ENCODE measurements at regions not wholly inside any gene's neighbourhood (a gene's known extent, or its start where the extent isn't known, plus 50 kb on each side); places are given as distances from the start of the nearest gene placed in this dataset.
A peak's percentile ranks its signal among the peaks of the same experiment; 100 is the strongest.

DNA sequence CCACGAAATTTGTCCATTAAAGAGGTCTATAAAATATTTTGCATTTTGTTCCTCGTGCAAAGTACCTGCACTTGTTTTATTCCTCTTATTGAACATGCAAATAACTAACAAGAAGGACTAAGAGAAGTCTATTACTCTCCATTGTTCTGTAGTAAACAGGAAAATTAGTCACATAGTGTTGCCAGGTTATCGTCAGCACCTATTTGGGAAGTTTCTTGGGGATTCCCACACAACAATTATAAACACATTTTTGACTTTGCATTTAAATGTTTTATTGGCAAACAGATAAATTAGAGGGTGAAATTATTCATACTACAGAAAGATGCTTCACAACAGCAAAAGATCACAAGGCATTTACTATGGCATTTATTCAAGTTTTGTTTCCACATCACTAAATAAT is 174.5 kb downstream of the ZC3H11B start:
- Histone ChIP-seq H3K36me3 (no peaks in the 10 kb centered on the region), H3K27me3 (no peaks in the 10 kb centered on the region), H3K4me1 (no peaks in the 10 kb centered on the region), H3K4me3 (no peak overlapping the region), H3K9me3 (no peaks in the 10 kb centered on the region), H3K27ac (no peak overlapping the region)
- intact Hi-C loops (cut with DNase I) = no loop called here
- ATAC-seq = no peak
- no peak for TF ChIP-seq CTCF (IDR thresholded peaks at IDR 0.05)
- DNase-seq = no peak

GRCh38 chr1:219434923-219435297 is 178.0 kb downstream of the ZC3H11B start:
- DNase-seq (no peak), ATAC-seq (no peak)
- Histone ChIP-seq H3K4me3 (no peak overlapping the region), H3K9me3 (no peaks in the 10 kb centered on the region), H3K36me3 (no peaks in the 10 kb centered on the region), H3K27ac (no peak overlapping the region), H3K4me1 (no peaks in the 10 kb centered on the region), H3K27me3 (no peaks in the 10 kb centered on the region)
- TF ChIP-seq CTCF (IDR thresholded peaks at IDR 0.05) = no peak
- intact Hi-C loops (cut with DNase I) = no loop called here

GRCh38 chr1:219434285-219434922 is 178.5 kb downstream of the ZC3H11B start:
- intact Hi-C loops (cut with DNase I) = no loop called here
- Histone ChIP-seq H3K36me3 (no peaks in the 10 kb centered on the region), H3K27me3 (no peaks in the 10 kb centered on the region), H3K4me3 (no peak overlapping the region), H3K4me1 (no peaks in the 10 kb centered on the region), H3K9me3 (no peaks in the 10 kb centered on the region), H3K27ac (no peak overlapping the region)
- no peak for TF ChIP-seq CTCF (IDR thresholded peaks at IDR 0.05)
- DNase-seq = no peak
- ATAC-seq = no peak

DNA sequence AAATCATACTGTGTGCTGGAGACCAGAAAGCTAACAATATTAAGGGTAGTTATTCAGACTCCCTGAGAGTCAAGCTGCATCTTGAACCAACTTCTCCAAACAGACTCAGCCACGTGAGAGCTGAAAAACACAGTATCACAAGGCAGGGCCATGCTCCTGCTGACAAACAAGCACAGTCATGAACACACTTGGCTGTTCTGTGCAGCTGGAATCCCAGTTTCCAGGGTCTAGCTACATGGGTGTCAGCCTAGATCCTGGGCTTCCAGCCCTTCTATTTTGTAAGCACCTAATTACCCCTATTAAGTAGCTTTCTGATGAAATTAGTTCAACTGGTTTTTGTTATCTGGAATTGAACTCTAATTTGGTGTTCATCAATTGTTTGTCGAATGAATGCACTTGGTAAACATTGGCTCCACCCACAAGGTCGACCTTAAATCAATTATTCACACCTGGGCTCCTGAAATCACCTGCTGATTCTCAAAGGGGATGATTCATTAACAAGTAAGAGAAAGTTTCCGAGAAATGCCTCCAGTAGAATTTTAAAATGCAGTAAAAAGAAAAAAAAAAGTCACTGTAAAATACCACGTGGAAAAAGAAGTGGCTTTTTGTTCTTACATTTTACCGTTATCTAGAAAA is 179.3 kb downstream of the ZC3H11B start:
- intact Hi-C loops (cut with DNase I) = no loop called here
- peak; percentile 32 for ATAC-seq
- Histone ChIP-seq H3K4me1 (no peaks in the 10 kb centered on the region), H3K9me3 (no peaks in the 10 kb centered on the region), H3K4me3 (no peak overlapping the region), H3K27ac (no peak overlapping the region), H3K36me3 (no peaks in the 10 kb centered on the region), H3K27me3 (no peaks in the 10 kb centered on the region)
- no peak for DNase-seq
- no peak for TF ChIP-seq CTCF (IDR thresholded peaks at IDR 0.05)

DNA sequence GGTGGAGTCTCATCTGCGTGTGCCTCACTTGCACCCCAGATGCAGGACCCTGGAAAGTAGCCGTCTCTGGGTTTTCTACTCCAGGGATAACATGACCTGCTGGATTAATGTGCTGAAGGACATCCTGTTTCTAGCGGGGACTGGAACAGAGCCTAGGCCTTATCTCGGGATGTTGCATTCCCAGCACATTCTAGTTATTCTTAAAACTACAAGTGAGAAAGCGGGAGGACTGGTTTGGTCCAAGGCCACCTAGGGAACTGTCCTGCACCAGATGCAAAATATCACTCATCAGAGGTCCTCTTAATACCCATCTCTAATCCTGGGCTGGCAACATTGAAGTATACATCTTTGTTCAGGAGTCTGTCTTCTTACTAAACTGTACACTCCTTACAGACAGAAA is 179.9 kb downstream of the ZC3H11B start:
- Histone ChIP-seq H3K27ac (no peak overlapping the region), H3K4me3 (no peak overlapping the region), H3K36me3 (no peaks in the 10 kb centered on the region), H3K27me3 (no peaks in the 10 kb centered on the region), H3K4me1 (no peaks in the 10 kb centered on the region), H3K9me3 (no peaks in the 10 kb centered on the region)
- intact Hi-C loops (cut with DNase I) = no loop called here
- ATAC-seq (no peak), DNase-seq (no peak)
- no peak for TF ChIP-seq CTCF (IDR thresholded peaks at IDR 0.05)

Data from upper lobe of right lung (tissue), 1 donor.